Astrocyte (in vitro differentiated cells and primary cell): ENCODE measurements at regions not wholly inside any gene's neighbourhood (a gene's known extent, or its start where the extent isn't known, plus 50 kb on each side); places are given as distances from the start of the nearest gene placed in this dataset.

Source experiments
- DNase-seq: peaks from one replicate; pipeline ENCODE4 v3.0.0-alpha.2; 2010; ENCODE audit warnings: low read depth
- FAIRE-seq: peaks from 2 replicates; lab custom pipeline; 2011; peaks lifted over from hg19 to GRCh38; lab: Jason Lieb, UNC
- H2AFZ ChIP-seq: 2 replicates; pipeline ENCODE4 v1.6.0; 2012; ENCODE audit warnings: low read depth, low read length, inconsistent platforms
- H3K27ac ChIP-seq: 2 replicates; pipeline ENCODE4 v1.5.1; 2011; ENCODE audit warnings: low read depth, low read length, inconsistent platforms
- H3K27me3 ChIP-seq: 2 replicates; pipeline ENCODE4 v1.6.0; 2011; ENCODE audit warnings: low read length, inconsistent platforms; ENCODE audit not compliant: insufficient read depth
- H3K36me3 ChIP-seq: 2 replicates; pipeline ENCODE4 v1.5.1; 2011; ENCODE audit warnings: low read length, inconsistent platforms; ENCODE audit not compliant: insufficient read depth
- H3K4me1 ChIP-seq: 2 replicates; pipeline ENCODE4 v1.5.1; 2011; ENCODE audit warnings: low read length, inconsistent platforms; ENCODE audit not compliant: insufficient read depth
- H3K4me2 ChIP-seq: 2 replicates; pipeline ENCODE4 v1.6.0; 2012; ENCODE audit warnings: low read length, inconsistent platforms
- H3K4me3 ChIP-seq: 2 replicates; pipeline ENCODE4 v1.5.1; 2011; ENCODE audit warnings: low read depth, mild to moderate bottlenecking, low read length, inconsistent platforms; ENCODE audit not compliant: insufficient read depth
- H3K79me2 ChIP-seq: 2 replicates; pipeline ENCODE4 v1.6.0; 2012; ENCODE audit warnings: mild to moderate bottlenecking, low read length, inconsistent platforms; ENCODE audit not compliant: insufficient read depth
- H3K9ac ChIP-seq: 2 replicates; pipeline ENCODE4 v1.6.0; 2012; ENCODE audit warnings: mild to moderate bottlenecking, low read length, inconsistent platforms
- H3K9me3 ChIP-seq: 2 replicates; pipeline ENCODE4 v1.5.1; 2012; ENCODE audit warnings: low read depth, mild to moderate bottlenecking, low read length, inconsistent platforms; ENCODE audit not compliant: insufficient read depth
- H4K20me1 ChIP-seq: 2 replicates; pipeline ENCODE4 v1.6.0; 2012; ENCODE audit warnings: low read length, inconsistent platforms; ENCODE audit not compliant: insufficient read depth
- H3K27ac Mint-ChIP-seq: one replicate; pipeline ENCODE4 v1.8.0; 2021; ENCODE audit warnings: mild to moderate bottlenecking, mixed read lengths; ENCODE audit not compliant: unreplicated experiment
- H3K27me3 Mint-ChIP-seq: one replicate; pipeline ENCODE4 v1.8.0; 2021; ENCODE audit warnings: low read depth, mixed read lengths; ENCODE audit not compliant: unreplicated experiment
- H3K36me3 Mint-ChIP-seq: one replicate; pipeline ENCODE4 v1.8.0; 2021; ENCODE audit warnings: low read depth, mixed read lengths; ENCODE audit not compliant: unreplicated experiment
- H3K4me1 Mint-ChIP-seq: one replicate; pipeline ENCODE4 v1.8.0; 2021; ENCODE audit warnings: low read depth, mixed read lengths; ENCODE audit not compliant: unreplicated experiment
- H3K4me3 Mint-ChIP-seq: one replicate; pipeline ENCODE4 v1.8.0; 2021; ENCODE audit warnings: mild to moderate bottlenecking, moderate library complexity, mixed read lengths; ENCODE audit not compliant: unreplicated experiment
- H3K9me3 Mint-ChIP-seq: one replicate; pipeline ENCODE4 v1.8.0; 2021; ENCODE audit warnings: mild to moderate bottlenecking, mixed read lengths; ENCODE audit not compliant: unreplicated experiment
- CTCF ChIP-seq: IDR thresholded peaks from 2 replicates; pipeline ENCODE4 v1.5.1; 2011; ENCODE audit warnings: low read depth, mild to moderate bottlenecking, inconsistent platforms, low read length, moderate library complexity; ENCODE audit not compliant: insufficient read depth
- EZH2 ChIP-seq: IDR thresholded peaks from 2 replicates; pipeline ENCODE4 v1.6.1; 2012; ENCODE audit warnings: mild to moderate bottlenecking, low read length, inconsistent platforms; ENCODE audit not compliant: insufficient read depth

- Histone ChIP-seq H3K9ac (no peak overlapping the region), H3K79me2 (no peaks in the 10 kb centered on the region), H3K4me1 (no peaks in the 10 kb centered on the region), H3K36me3 (no peaks in the 10 kb centered on the region), H3K27ac (no peak overlapping the region), H4K20me1 (no peaks in the 10 kb centered on the region), H3K9me3 (no peaks in the 10 kb centered on the region), H3K27me3 (no peaks in the 10 kb centered on the region), H2AFZ (no peak overlapping the region), H3K4me3 (no peak overlapping the region), H3K4me2 (no peak overlapping the region)
- H3K4me3 Mint-ChIP-seq = no peak overlapping the region
- TF ChIP-seq CTCF (no peak), EZH2 (no peak)
- FAIRE-seq (no peak), DNase-seq (no peak)
- no peaks in the 10 kb centered on the region for H3K27me3 Mint-ChIP-seq
- H3K36me3 Mint-ChIP-seq = no peaks in the 10 kb centered on the region
- no peak overlapping the region for H3K27ac Mint-ChIP-seq
- no peaks in the 10 kb centered on the region for H3K4me1 Mint-ChIP-seq
- H3K9me3 Mint-ChIP-seq = no peaks in the 10 kb centered on the region
Measured at GRCh38 chr2:81542119-81542518, 1237.6 kb upstream of the LRRTM1 start.

- Histone ChIP-seq H3K4me3 (no peak overlapping the region), H3K27ac (no peak overlapping the region), H2AFZ (no peak overlapping the region), H3K27me3 (no peaks in the 10 kb centered on the region), H3K4me2 (no peak overlapping the region), H3K4me1 (no peaks in the 10 kb centered on the region), H3K9me3 (no peaks in the 10 kb centered on the region), H3K36me3 (no peaks in the 10 kb centered on the region), H3K79me2 (no peaks in the 10 kb centered on the region), H4K20me1 (no peaks in the 10 kb centered on the region), H3K9ac (no peak overlapping the region)
- Mint-ChIP-seq H3K4me3 (no peak overlapping the region), H3K27ac (no peak overlapping the region), H3K36me3 (no peaks in the 10 kb centered on the region), H3K4me1 (no peaks in the 10 kb centered on the region), H3K9me3 (no peaks in the 10 kb centered on the region), H3K27me3 (no peaks in the 10 kb centered on the region)
- DNase-seq (no peak), FAIRE-seq (no peak)
- TF ChIP-seq CTCF (no peak), EZH2 (no peak)
Measured at GRCh38 chr2:81529944-81530343, 1225.4 kb upstream of the LRRTM1 start.

GRCh38 chr2:81528852-81529480 lies 1224.4 kb upstream of the LRRTM1 start:
- no peaks in the 10 kb centered on the region for H3K36me3 Mint-ChIP-seq
- no peak overlapping the region for H2AFZ ChIP-seq
- no peak overlapping the region for H3K4me3 Mint-ChIP-seq
- FAIRE-seq = no peak
- H3K9me3 Mint-ChIP-seq = no peaks in the 10 kb centered on the region
- no peak overlapping the region for H3K4me3 ChIP-seq
- no peaks in the 10 kb centered on the region for H3K4me1 Mint-ChIP-seq
- H3K27ac ChIP-seq = no peak overlapping the region
- no peak overlapping the region for H3K4me2 ChIP-seq
- no peak overlapping the region for H3K27ac Mint-ChIP-seq
- H3K9me3 ChIP-seq = no peaks in the 10 kb centered on the region
- H3K36me3 ChIP-seq = no peaks in the 10 kb centered on the region
- no peaks in the 10 kb centered on the region for H4K20me1 ChIP-seq
- no peaks in the 10 kb centered on the region for H3K27me3 Mint-ChIP-seq
- no peaks in the 10 kb centered on the region for H3K27me3 ChIP-seq
- DNase-seq = no peak
- H3K4me1 ChIP-seq = no peaks in the 10 kb centered on the region
- H3K9ac ChIP-seq = no peak overlapping the region
- no peaks in the 10 kb centered on the region for H3K79me2 ChIP-seq
- no peak for TF ChIP-seq CTCF
- TF ChIP-seq EZH2 = no peak
